H1 (cell line): ENCODE measurements at regions not wholly inside any gene's neighbourhood (a gene's known extent, or its start where the extent isn't known, plus 50 kb on each side); places are given as distances from the start of the nearest gene placed in this dataset.

Experiments used
- JUND ChIP-seq: IDR thresholded peaks from 2 replicates; pipeline ENCODE4 v1.6.1; 2011; ENCODE audit warnings: mild to moderate bottlenecking, improper control_type of control experiment, low read length
- NRF1 ChIP-seq: IDR thresholded peaks from 2 replicates; pipeline ENCODE4 v1.6.1; 2011; ENCODE audit warnings: mild to moderate bottlenecking, low read depth, low read length, improper control_type of control experiment
- YY1 ChIP-seq: IDR thresholded peaks from 2 replicates; pipeline ENCODE4 v1.6.1; 2011; ENCODE audit warnings: low read depth, mild to moderate bottlenecking, low read length

GRCh38 chr20:7770578-7770977, 169.7 kb downstream of the HAO1 start (continued):
- no peak for TF ChIP-seq JUND
- no peak for TF ChIP-seq YY1
- TF ChIP-seq NRF1: no peak
